GM21717 (cell line): ENCODE measurements at regions not wholly inside any gene's neighbourhood (a gene's known extent, or its start where the extent isn't known, plus 50 kb on each side); places are given as distances from the start of the nearest gene placed in this dataset.
"Not testable (repeated sequence)": the region's sequence is repeated elsewhere in the genome, so short reads cannot be mapped to it uniquely, and the experiment has no call there.

Experiments used
- ATAC-seq: cut with Tn5 transposase; IDR thresholded peaks from one replicate; pipeline ENCODE4 v1.9.1; 2021; ENCODE audit warnings: mild to moderate bottlenecking, moderate library complexity; ENCODE audit not compliant: unreplicated experiment

- ATAC-seq: no peak
Measured at GRCh38 chr5:105042623-105043022, 1480.0 kb upstream of the NUDT12 start.

GRCh38 chr5:105036814-105037213, 1474.2 kb upstream of the NUDT12 start:
- not testable (repeated sequence) for ATAC-seq

DNA sequence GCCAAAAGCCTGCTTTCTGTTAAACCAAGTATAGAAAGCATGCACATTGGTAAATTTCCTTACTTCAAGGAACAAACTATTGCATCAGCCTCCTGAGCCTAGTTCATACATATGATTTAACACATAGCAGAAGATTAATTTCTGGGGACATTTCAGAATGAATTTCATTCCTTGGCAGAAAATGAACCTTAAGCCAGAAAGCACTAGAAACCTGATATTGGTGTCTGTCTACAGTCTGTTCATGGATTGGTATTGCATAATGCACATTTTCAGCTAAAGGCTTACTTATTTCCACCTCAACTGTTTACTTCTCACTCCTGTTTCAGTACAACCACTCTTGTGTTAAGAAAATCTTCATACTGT, 1471.8 kb upstream of the NUDT12 start:
- ATAC-seq: no peak

DNA sequence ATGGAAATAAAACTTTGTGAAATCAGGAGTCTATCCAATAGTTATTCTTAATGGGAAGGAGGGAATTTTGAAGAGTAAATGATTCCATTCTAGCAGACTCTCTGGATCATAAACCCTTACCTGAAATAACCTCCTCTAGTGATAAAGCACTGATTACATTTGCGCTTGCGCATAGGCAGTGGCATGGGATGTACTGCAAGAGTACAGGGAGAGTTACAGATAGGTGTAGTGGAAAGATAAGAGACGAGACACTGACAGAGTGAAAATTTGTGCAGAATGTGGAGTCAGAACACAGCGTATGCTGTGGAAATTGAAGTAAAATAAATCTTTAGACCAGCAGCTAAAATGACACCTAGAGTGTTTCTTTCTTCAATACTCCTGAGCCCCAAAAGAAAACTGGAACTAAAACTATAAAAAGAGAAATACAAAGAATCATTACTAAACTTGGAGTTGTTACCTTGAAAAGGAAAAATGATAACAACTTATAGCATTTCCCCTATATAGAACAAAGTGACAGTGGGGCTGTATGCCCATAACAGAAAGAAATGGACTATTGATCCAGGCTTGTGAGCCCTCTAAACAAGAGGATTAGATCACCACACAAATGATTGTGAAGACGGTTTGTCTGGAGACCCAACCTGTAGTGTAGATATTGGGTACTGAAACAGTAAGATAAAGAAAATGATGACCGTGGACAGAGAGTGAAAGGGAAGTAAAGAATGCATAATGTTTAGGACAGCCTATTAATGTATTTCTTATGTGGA, 1471.2 kb upstream of the NUDT12 start:
- no peak for ATAC-seq

DNA sequence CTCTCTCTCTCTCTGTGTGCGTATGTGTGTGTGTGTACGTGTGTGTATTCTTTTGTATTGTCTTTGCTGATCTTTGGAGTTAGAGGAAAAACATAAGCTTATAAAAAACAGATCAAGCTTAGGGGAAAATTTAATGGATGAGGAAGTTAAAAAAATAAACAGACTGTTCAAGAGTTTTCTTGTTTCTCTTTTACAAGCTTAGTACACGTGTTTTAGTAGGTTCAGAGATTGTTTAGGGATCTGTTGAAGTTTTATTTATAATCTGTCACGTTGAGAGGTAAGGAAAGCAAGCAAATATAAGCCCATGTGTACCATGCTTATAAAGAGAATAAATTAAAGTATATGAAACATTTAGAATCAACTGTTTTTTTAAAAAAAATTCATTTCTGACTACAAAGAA, 1470.3 kb upstream of the NUDT12 start:
- no peak for ATAC-seq

GRCh38 chr5:105030153-105030552, 1467.6 kb upstream of the NUDT12 start:
- ATAC-seq: no peak

DNA sequence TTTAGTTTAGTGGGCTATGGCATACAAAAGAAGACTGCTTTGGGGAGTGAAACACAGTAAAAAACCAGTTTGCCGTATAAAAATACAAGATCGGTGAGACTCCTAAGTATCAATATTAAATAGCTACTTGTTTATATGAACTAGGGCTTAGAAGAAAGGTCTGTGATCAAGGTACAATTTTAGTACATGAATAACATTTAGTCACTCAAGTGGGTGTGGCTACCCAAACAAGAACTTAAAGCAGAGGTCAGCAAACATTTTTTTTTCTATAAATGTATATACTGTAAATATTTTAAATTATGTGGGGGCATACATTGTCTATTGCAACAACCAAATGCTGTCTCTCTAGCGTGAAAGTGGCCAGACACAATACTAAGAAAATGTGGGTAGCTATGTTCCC, 1452.5 kb upstream of the NUDT12 start:
- ATAC-seq: no peak

DNA sequence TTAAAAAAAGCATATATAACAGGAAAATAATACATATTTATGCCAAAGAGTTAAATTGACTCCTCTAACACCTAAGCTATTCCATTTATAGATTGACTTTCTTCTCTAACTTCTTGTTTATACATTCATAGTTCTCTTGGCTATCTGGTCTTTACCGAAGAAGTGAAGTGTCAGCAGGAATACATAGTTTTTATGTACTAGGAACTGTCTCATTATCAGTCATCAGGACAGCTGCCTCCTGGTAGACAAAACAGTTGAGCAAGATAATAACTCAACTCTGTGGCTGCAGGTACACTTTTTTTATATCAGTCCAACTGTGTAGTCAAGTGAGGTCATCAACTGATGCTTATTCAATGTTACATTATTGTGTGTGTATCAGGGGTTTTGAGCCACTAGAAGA, 1436.0 kb upstream of the NUDT12 start:
- ATAC-seq: no peak

DNA sequence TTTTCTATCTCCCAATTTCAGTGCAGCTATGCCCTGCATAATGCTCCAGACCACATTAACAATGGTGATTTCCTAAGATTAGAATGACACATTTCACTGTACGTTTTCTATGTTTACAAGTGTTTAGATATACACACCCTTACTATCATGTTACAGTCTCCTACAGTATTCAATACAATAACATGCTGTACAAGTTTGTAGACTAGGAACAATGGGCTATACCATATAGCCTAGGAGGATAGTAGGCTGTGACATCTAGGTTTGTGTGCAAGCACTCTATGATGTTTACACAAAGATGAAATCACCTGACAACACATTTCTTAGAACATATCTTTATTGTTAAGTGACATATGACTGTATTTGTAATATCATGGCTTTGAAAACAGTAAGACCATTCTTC, 1435.6 kb upstream of the NUDT12 start:
- ATAC-seq: no peak

DNA sequence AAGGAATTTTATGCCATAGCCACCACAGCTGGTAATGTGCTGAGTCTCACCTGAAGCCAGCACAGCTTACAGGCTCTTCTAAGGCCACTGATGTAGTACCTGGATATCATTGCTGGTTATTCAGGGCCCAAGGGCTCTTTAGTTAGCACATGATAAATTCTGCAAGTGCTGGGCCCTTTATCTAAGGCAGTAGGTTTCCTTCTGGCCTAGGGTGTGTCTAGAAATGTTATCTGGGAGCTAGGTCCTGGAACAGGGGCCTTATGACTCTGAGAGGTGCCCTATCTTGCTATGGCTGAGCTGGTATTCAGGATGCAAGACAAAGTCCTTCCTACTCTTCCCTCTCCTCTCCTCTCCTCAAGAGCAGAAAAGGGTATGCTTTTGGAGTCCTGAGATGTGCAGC, 1424.5 kb upstream of the NUDT12 start:
- no peak for ATAC-seq

DNA sequence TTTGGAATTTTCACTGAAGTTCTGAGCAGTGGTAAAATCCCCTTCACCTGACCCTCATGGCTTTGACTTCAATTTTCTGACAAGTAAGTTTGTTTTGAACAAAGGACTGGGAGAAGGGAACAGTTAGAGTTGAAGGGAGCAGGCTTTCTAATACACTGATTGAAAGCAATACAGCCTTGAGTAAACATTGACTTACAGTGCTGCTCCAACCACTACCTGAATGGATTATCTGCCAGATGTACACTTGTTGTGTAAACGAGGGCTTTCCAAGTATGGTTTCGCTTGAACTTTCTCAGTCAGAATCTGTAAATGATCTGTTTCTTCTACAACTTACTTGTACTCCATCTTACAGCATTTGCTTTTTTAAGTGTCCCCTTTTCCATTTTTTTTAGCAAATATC, 1414.9 kb upstream of the NUDT12 start:
- no peak for ATAC-seq

DNA sequence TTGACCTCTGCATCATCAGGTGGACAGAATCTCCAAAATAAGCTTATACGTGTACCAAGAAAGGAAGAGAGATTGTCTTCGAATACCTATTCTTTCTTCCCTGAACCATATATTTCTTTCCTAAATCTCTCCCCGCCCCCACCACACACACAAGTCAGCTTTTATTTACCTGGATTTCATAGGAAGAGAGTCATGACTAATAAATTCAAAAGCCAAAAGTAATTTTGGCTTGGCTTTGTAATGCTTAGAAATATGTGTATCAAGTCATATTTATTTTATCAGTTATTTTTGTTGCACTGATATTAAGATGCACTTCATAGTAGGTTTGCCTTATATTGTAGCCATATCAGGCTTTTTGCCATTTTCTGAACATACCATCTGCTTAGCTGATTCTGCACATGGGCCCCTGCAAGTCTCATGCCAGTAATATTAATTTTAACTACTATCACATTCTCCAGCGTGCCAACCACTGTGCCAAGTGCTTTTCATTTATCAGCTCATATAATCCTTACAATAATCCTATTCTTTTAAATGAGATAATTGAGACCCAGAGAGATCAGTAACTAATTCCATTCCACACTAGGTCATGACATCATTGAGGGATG, 1405.3 kb upstream of the NUDT12 start:
- ATAC-seq: no peak

DNA sequence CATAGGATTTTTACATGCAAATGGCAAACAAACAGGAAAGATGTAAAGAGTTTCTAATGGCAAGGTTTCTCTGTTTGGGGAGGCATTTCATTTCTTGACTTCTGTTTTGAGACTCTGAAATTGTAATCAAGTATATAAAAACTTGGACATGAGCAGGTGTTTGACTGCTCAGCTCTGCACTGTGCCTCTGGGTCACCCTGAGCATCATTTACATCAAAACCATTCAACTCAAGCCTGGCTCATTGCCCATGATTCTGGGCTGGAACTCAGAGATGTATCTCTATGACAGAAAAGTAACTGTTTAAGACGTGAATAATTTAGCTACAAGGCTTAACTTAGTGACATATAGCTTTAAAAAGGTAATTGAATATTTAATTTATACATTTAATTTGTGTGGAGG, 1402.4 kb upstream of the NUDT12 start:
- ATAC-seq: no peak

DNA sequence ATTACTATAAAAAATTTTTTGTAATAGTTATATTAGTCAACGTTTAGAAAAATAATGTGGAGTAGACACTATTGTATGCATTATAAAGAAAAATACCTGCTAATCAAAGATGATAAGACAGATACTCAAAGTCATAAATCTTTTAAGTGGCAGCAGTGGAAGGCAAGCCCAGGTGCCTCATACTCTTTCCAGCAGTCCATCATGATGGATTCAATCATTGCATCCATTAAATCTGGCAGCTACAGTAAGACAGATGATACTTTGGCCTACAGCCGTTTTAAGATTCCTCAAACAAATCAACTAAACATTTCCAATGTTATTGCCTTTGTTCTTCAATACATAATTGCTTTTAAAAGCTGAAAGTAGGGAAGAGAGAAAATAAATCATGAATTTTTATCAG, 1392.9 kb upstream of the NUDT12 start:
- no peak for ATAC-seq

DNA sequence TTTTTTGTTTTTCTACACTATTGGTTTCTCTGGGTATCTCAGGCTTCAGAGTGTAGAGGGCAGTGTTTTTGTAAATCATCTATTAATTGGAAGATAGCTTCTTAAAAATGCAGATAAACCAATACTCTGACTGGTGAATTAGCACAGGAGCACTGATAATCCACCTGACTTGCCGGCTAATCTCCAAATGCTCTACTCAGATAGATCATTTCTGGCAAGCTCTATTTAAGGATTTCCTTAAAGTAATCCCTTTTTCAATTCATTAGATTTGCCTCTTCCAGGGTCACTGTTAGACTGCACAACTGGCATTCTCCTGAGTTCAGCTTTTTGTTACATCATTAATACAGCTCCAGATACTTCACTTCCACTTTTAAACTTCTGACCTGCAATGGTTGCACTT, 1390.3 kb upstream of the NUDT12 start:
- ATAC-seq: no peak

GRCh38 chr5:104951829-104952228, 1389.2 kb upstream of the NUDT12 start:
- ATAC-seq: no peak

DNA sequence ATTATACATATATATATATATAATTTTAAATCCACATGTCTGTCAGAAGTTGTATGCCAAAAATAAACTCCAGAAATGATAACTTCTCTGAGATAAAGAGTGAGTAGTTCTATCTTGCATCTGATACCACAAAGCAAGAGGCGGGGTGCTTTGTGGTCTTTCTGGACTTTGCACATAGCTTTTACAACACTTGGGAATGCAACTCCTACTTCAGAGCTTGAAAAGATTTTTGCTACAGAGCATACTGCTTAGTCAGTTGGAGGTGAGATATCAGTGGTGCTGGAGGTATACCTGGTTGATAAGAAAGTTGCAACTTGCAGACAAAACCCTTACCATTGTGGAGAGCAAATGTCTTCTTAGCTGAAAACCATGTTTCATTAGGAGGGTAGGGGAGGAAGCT, 1384.5 kb upstream of the NUDT12 start:
- ATAC-seq: no peak

DNA sequence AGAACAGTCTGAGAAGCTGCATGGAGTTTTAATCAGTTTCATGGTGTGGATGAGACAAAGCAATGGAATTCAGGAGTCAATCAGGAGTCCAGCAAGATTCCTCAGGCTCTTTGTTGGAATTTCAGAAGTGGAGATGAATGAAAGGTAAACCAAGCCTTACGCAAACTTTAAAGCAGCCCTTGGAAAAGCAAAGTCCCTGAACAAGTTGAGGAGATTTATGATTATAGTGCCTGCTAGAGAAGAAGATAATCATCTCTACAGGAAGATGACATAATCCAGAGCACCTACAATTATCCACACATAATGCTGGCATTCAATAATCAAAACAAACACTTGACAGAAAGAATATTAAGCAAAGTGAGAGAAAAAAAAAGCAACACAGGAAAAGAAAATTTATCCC, 1380.1 kb upstream of the NUDT12 start:
- no peak for ATAC-seq

- ATAC-seq: no peak
Measured at GRCh38 chr5:104941030-104941645, 1378.5 kb upstream of the NUDT12 start.

GRCh38 chr5:104937598-104937997, 1375.0 kb upstream of the NUDT12 start:
- no peak for ATAC-seq

GRCh38 chr5:104932431-104932830, 1369.8 kb upstream of the NUDT12 start:
- no peak for ATAC-seq

- no peak for ATAC-seq
Measured at GRCh38 chr5:104928906-104929520, 1366.4 kb upstream of the NUDT12 start.
